ENCODE measurements at regions not wholly inside any gene's neighbourhood (a gene's known extent, or its start where the extent isn't known, plus 50 kb on each side); places are given as distances from the start of the nearest gene placed in this dataset.

DNA sequence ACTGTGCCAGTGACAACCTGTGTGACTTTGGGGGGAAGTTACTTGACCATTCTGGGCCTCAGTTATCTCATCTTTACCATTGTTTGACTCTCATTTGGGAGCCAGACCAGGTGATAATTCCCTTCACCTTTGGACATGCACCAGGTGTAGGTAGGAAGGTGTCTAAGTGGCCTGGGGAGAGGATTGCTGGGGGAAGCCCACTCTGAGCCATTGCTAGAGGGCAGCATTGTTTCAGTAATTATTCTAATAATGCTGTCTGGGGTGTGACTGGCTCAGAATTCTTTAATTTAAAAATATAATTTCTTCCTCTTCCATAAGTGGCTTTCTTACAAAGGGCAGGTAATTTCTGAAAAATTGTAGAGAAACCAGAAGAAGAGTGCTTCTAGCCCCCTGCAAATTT lies 104.3 kb downstream of the RTL9 start:
- TF ChIP-seq, protein P1, sequence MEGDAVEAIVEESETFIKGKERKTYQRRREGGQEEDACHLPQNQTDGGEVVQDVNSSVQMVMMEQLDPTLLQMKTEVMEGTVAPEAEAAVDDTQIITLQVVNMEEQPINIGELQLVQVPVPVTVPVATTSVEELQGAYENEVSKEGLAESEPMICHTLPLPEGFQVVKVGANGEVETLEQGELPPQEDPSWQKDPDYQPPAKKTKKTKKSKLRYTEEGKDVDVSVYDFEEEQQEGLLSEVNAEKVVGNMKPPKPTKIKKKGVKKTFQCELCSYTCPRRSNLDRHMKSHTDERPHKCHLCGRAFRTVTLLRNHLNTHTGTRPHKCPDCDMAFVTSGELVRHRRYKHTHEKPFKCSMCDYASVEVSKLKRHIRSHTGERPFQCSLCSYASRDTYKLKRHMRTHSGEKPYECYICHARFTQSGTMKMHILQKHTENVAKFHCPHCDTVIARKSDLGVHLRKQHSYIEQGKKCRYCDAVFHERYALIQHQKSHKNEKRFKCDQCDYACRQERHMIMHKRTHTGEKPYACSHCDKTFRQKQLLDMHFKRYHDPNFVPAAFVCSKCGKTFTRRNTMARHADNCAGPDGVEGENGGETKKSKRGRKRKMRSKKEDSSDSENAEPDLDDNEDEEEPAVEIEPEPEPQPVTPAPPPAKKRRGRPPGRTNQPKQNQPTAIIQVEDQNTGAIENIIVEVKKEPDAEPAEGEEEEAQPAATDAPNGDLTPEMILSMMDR (IDR thresholded peaks at IDR 0.05): no peak
- no peak for TF ChIP-seq POLR2A (IDR thresholded peaks at IDR 0.05)
